PFSK-1 (cell line): ENCODE measurements at regions not wholly inside any gene's neighbourhood (a gene's known extent, or its start where the extent isn't known, plus 50 kb on each side); places are given as distances from the start of the nearest gene placed in this dataset.

ENCODE experiments used
- FOXP2 ChIP-seq: optimal IDR thresholded peaks from 2 replicates; pipeline ENCODE3; 2011; ENCODE audit warnings: borderline replicate concordance, control low read depth, inconsistent platforms; ENCODE audit not compliant: insufficient read depth; ENCODE audit errors: extremely low read length, extremely low read depth
- POLR2AphosphoS5 ChIP-seq: IDR thresholded peaks from 2 replicates; pipeline ENCODE4 v1.6.1; 2012; ENCODE audit warnings: low read depth, mild to moderate bottlenecking, control low read depth, low read length, moderate library complexity
- SIN3A ChIP-seq: IDR thresholded peaks from 2 replicates; pipeline ENCODE4 v1.6.1; 2012; ENCODE audit warnings: mild to moderate bottlenecking, low read length, moderate library complexity, borderline replicate concordance; ENCODE audit not compliant: insufficient read depth
- TAF1 ChIP-seq: IDR thresholded peaks from 2 replicates; pipeline ENCODE4 v1.6.1; 2012; ENCODE audit warnings: low read length, control low read depth, borderline replicate concordance; ENCODE audit not compliant: insufficient read depth
- TF ChIP-seq, protein P1 (sequence below), 2 experiments: IDR thresholded peaks; 2 replicates each; pipeline versions ENCODE4 v1.6.1 to v1.8.0; 2011 to 2012; ENCODE audit warnings: low read depth in 2 of 2, low read length in 2 of 2, control low read depth in 1 of 2, inconsistent platforms in 1 of 2, mild to moderate bottlenecking in 1 of 2, moderate library complexity in 1 of 2; ENCODE audit not compliant: insufficient read depth in 1 of 2

DNA sequence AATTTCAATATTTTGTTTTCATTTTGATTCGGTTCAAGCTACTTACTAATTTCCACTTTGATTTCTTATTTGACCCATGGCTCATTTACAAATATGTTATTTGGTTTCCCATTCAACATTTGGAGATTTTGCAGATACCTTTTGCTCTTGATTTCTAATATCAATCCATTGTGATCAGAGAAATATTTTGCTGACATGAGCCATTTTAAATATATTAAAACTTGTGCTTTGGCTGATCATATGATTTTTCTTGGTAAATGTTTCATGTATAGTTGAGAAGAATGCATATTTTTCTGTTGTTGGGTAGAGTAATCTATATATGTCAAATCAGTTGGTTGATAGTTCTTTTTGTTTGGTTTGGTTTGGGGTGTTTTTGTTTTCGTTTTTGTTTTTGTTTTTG is 95.0 kb downstream of the GASK1B start:
- TF ChIP-seq, protein P1, sequence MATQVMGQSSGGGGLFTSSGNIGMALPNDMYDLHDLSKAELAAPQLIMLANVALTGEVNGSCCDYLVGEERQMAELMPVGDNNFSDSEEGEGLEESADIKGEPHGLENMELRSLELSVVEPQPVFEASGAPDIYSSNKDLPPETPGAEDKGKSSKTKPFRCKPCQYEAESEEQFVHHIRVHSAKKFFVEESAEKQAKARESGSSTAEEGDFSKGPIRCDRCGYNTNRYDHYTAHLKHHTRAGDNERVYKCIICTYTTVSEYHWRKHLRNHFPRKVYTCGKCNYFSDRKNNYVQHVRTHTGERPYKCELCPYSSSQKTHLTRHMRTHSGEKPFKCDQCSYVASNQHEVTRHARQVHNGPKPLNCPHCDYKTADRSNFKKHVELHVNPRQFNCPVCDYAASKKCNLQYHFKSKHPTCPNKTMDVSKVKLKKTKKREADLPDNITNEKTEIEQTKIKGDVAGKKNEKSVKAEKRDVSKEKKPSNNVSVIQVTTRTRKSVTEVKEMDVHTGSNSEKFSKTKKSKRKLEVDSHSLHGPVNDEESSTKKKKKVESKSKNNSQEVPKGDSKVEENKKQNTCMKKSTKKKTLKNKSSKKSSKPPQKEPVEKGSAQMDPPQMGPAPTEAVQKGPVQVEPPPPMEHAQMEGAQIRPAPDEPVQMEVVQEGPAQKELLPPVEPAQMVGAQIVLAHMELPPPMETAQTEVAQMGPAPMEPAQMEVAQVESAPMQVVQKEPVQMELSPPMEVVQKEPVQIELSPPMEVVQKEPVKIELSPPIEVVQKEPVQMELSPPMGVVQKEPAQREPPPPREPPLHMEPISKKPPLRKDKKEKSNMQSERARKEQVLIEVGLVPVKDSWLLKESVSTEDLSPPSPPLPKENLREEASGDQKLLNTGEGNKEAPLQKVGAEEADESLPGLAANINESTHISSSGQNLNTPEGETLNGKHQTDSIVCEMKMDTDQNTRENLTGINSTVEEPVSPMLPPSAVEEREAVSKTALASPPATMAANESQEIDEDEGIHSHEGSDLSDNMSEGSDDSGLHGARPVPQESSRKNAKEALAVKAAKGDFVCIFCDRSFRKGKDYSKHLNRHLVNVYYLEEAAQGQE (IDR thresholded peaks at IDR 0.05; ENCODE audit: insufficient read depth in 1 of 2, low read depth in 2 of 2, low read length in 2 of 2), result no peak
- no peak for TF ChIP-seq POLR2AphosphoS5
- no peak for TF ChIP-seq SIN3A
- TF ChIP-seq TAF1, result no peak
- no peak for TF ChIP-seq FOXP2
